ENCODE measurements at regions not wholly inside any gene's neighbourhood (a gene's known extent, or its start where the extent isn't known, plus 50 kb on each side); places are given as distances from the start of the nearest gene placed in this dataset.

- peaks cover 0 to 23% (median 5%) of the 10 kb centered on the region in 4 experiments for H3K27me3 ChIP-seq (replicated peaks in 1 of 4; ENCODE audit: control extremely low read depth in 1 of 4, control insufficient read depth in 3 of 4, insufficient read depth in 4 of 4, low read length in 3 of 4)
- H3K79me2 ChIP-seq (ENCODE audit: control insufficient read depth, insufficient read depth, low read length) = no peaks in the 10 kb centered on the region
- POLR2A ChIA-PET = no interaction called here
- no peak overlapping the region for H2AFZ ChIP-seq (ENCODE audit: insufficient read depth, low read depth, low read length, poor library complexity, severe bottlenecking)
- intact Hi-C loops (cut with micrococcal nuclease) = no loop called here
- no peak for TF ChIP-seq EZH2 (IDR thresholded peaks at IDR 0.05; ENCODE audit: borderline replicate concordance, insufficient read depth, low read depth, low read length, poor library complexity, severe bottlenecking)
- no peak for TF ChIP-seq CTCF (IDR thresholded peaks at IDR 0.05)
- H3K4me1 ChIP-seq (ENCODE audit: control insufficient read depth in 2 of 2, insufficient read depth in 2 of 2, low read length in 2 of 2) = no peaks in the 10 kb centered on the region
- ATAC-seq (ENCODE audit: low read depth) = no peak
- no peaks in the 10 kb centered on the region for H4K20me1 ChIP-seq (ENCODE audit: control insufficient read depth, insufficient read depth, low read length, poor library complexity, severe bottlenecking)
- 92% methylated on average over 16 of the region's 16 CpGs for WGBS (ENCODE audit: insufficient coverage)
- H3K27ac Mint-ChIP-seq = no peak overlapping the region
- no peaks in the 10 kb centered on the region for H3K36me3 ChIP-seq (replicated peaks in 1 of 2; ENCODE audit: control extremely low read depth in 1 of 2, control insufficient read depth in 1 of 2, extremely low read depth in 1 of 2, insufficient read depth in 2 of 2, low read length in 1 of 2)
- H3K4me3 ChIP-seq (ENCODE audit: control extremely low read depth in 1 of 5, extremely low read depth in 1 of 5, insufficient read depth in 1 of 5, low read depth in 2 of 5, low read length in 4 of 5) = no peak overlapping the region
- no peaks in the 10 kb centered on the region for H3K9me3 ChIP-seq (ENCODE audit: control extremely low read depth in 1 of 3, control insufficient read depth in 2 of 3, insufficient read depth in 1 of 3, low read length in 2 of 3)
- no peaks in the 10 kb centered on the region for H3K4me1 Mint-ChIP-seq
- H3K27me3 Mint-ChIP-seq = peaks cover 46% of the 10 kb centered on the region
- DNase-seq = no peak
- H3K9me3 Mint-ChIP-seq (ENCODE audit: insufficient read depth) = no peaks in the 10 kb centered on the region
- no peak overlapping the region for H3K9ac ChIP-seq (ENCODE audit: low read length)
- no peak overlapping the region for H3K27ac ChIP-seq (ENCODE audit: low read length in 2 of 2)
- no peak overlapping the region for H3K4me3 Mint-ChIP-seq
- H3K4me2 ChIP-seq (replicated peaks; ENCODE audit: low read depth, low read length, poor library complexity, severe bottlenecking) = no peak overlapping the region
- CTCF ChIA-PET = interaction anchor here (1.0 kb wide), 1 partner anchor 16 kb away, joined by 4 read pairs; no protein-coding TSS in a partner anchor
Measured at GRCh38 chr12:111182382-111182781, 186.5 kb downstream of the PHETA1 start.

GRCh38 chr12:111181143-111181726, 187.7 kb downstream of the PHETA1 start:
- Histone ChIP-seq H3K27ac (ENCODE audit: low read length in 2 of 2) (no peak overlapping the region), H3K79me2 (ENCODE audit: control insufficient read depth, insufficient read depth, low read length) (no peaks in the 10 kb centered on the region), H3K27me3 (replicated peaks in 1 of 4; ENCODE audit: control extremely low read depth in 1 of 4, control insufficient read depth in 3 of 4, insufficient read depth in 4 of 4, low read length in 3 of 4) (peaks cover 0 to 29% (median 5%) of the 10 kb centered on the region in 4 experiments), H3K9ac (ENCODE audit: low read length) (no peak overlapping the region), H3K4me2 (replicated peaks; ENCODE audit: low read depth, low read length, poor library complexity, severe bottlenecking) (no peak overlapping the region), H3K9me3 (ENCODE audit: control extremely low read depth in 1 of 3, control insufficient read depth in 2 of 3, insufficient read depth in 1 of 3, low read length in 2 of 3) (no peaks in the 10 kb centered on the region), H3K4me3 (ENCODE audit: control extremely low read depth in 1 of 5, extremely low read depth in 1 of 5, insufficient read depth in 1 of 5, low read depth in 2 of 5, low read length in 4 of 5) (no peak overlapping the region), H4K20me1 (ENCODE audit: control insufficient read depth, insufficient read depth, low read length, poor library complexity, severe bottlenecking) (no peaks in the 10 kb centered on the region), H3K36me3 (replicated peaks in 1 of 2; ENCODE audit: control extremely low read depth in 1 of 2, control insufficient read depth in 1 of 2, extremely low read depth in 1 of 2, insufficient read depth in 2 of 2, low read length in 1 of 2) (no peaks in the 10 kb centered on the region), H2AFZ (ENCODE audit: insufficient read depth, low read depth, low read length, poor library complexity, severe bottlenecking) (no peak overlapping the region), H3K4me1 (ENCODE audit: control insufficient read depth in 2 of 2, insufficient read depth in 2 of 2, low read length in 2 of 2) (no peaks in the 10 kb centered on the region)
- no peak for DNase-seq
- ChIA-PET CTCF (no interaction called here), POLR2A (no interaction called here)
- no peak for TF ChIP-seq CTCF (IDR thresholded peaks at IDR 0.05)
- no peak for TF ChIP-seq EZH2 (IDR thresholded peaks at IDR 0.05; ENCODE audit: borderline replicate concordance, insufficient read depth, low read depth, low read length, poor library complexity, severe bottlenecking)
- intact Hi-C loops (cut with micrococcal nuclease) = no loop called here
- H3K27me3 Mint-ChIP-seq = peaks cover 51% of the 10 kb centered on the region
- no peak overlapping the region for H3K27ac Mint-ChIP-seq
- H3K4me1 Mint-ChIP-seq = no peaks in the 10 kb centered on the region
- H3K9me3 Mint-ChIP-seq (ENCODE audit: insufficient read depth) = no peaks in the 10 kb centered on the region
- no peak for ATAC-seq (ENCODE audit: low read depth)
- 23% methylated on average over 12 of the region's 18 CpGs for WGBS (ENCODE audit: insufficient coverage)
- no peak overlapping the region for H3K4me3 Mint-ChIP-seq
